Gastrocnemius medialis (tissue), 4 donors: ENCODE measurements at regions not wholly inside any gene's neighbourhood (a gene's known extent, or its start where the extent isn't known, plus 50 kb on each side); places are given as distances from the start of the nearest gene placed in this dataset.

Experiments used
- ATAC-seq, 2 donors: fragments of 150-250 bp; one replicate each; pipeline ENCODE4 v1.9.1; 2016
- DNase-seq, 2 donors: peaks; one replicate each; pipeline ENCODE4 v3.0.0-alpha.2; 2019
- H3K27ac ChIP-seq, 4 donors: fragments of 200-600 bp; sonication (generic); 1 replicate in 1 of 4; 2 replicates in 3 of 4; pipeline ENCODE4 v1.5.1; 2016 to 2018; ENCODE audit warnings: mild to moderate bottlenecking in 2 of 4, moderate library complexity in 1 of 4
- H3K27me3 ChIP-seq, 3 donors: fragments of 200-600 bp; sonication (generic) in 2 of 3; 1 replicate in 1 of 3; 2 replicates in 2 of 3; pipeline versions ENCODE4 v1.5.1 to v1.6.0; 2016 to 2019; ENCODE audit warnings: mild to moderate bottlenecking in 1 of 3, moderate library complexity in 1 of 3
- H3K36me3 ChIP-seq, 2 donors: fragments of 200-600 bp; sonication (generic) in 1 of 2; one replicate each; pipeline ENCODE4 v1.5.1; 2017 to 2018
- H3K4me1 ChIP-seq, 2 donors: fragments of 200-600 bp; sonication (generic) in 1 of 2; one replicate each; pipeline ENCODE4 v1.5.1; 2016 to 2017; ENCODE audit warnings: mild to moderate bottlenecking in 2 of 2
- H3K4me3 ChIP-seq, 4 donors: fragments of 200-600 bp; sonication (generic) in 3 of 4; 1 replicate in 1 of 4; 2 replicates in 3 of 4; pipeline ENCODE4 v1.5.1; 2016 to 2019; ENCODE audit warnings: mild to moderate bottlenecking in 2 of 4
- H3K9me3 ChIP-seq, 3 donors: fragments of 200-600 bp; sonication (generic) in 2 of 3; 1 replicate in 1 of 3; 2 replicates in 2 of 3; pipeline ENCODE4 v1.5.1; 2016 to 2019
- CTCF ChIP-seq, 5 experiments: fragments of 450-650 bp in 3 of 5; fragments of 200-600 bp in 2 of 5; sonication (generic) in 2 of 5; IDR thresholded peaks in 4 of 5; conservative IDR thresholded peaks in 1 of 5; 1 replicate in 4 of 5; 2 replicates in 1 of 5; pipeline ENCODE4 v1.5.1; 2016 to 2019; ENCODE audit warnings: antibody characterized with exemption in 5 of 5, mild to moderate bottlenecking in 3 of 5, moderate library complexity in 3 of 5
- POLR2A ChIP-seq, 2 donors: fragments of 450-650 bp; IDR thresholded peaks; one replicate each; pipeline ENCODE4 v1.6.1; 2017; ENCODE audit warnings: antibody characterized with exemption in 2 of 2, mild to moderate bottlenecking in 2 of 2, moderate library complexity in 2 of 2
- in situ Hi-C, 4 donors: fragments of 200-750 bp; cut with MboI; loops; one replicate each; pipeline versions ENCODE4 v1.15.0 to v1.8.0; 2017; ENCODE audit warnings: low sequenced_read_pairs in 4 of 4
- intact Hi-C: fragments of 100-400 bp; cut with DNase I; formaldehyde crosslinking; loops from one replicate; pipeline ENCODE4 v1.15.1; 2023; ENCODE audit warnings: low total_unique reads

GRCh38 chr17:63039342-63039741 is 73.3 kb downstream of the TANC2 start:
- ATAC-seq: no peak
- no peak overlapping the region for H3K4me3 ChIP-seq

GRCh38 chr17:63039899-63040602 is 74.0 kb downstream of the TANC2 start:
- Histone ChIP-seq H3K36me3 (no peaks in the 10 kb centered on the region), H3K9me3 (no peaks in the 10 kb centered on the region), H3K27ac (no peak overlapping the region), H3K4me3 (no peak overlapping the region), H3K27me3 (no peaks in the 10 kb centered on the region), H3K4me1 (no peaks in the 10 kb centered on the region)
- intact Hi-C loops: no loop called here
- TF ChIP-seq POLR2A (IDR thresholded peaks at IDR 0.05) (no peak), CTCF (IDR thresholded peaks at IDR 0.05 in 4 of 5, conservative IDR thresholded peaks at IDR 0.05 in 1 of 5) (no peak)
- ATAC-seq: no peak
- DNase-seq: no peak
- in situ Hi-C loops: no loop called here

More at GRCh38 chr17:63039342-63039741, 73.3 kb downstream of the TANC2 start:
- intact Hi-C loops: no loop called here
- DNase-seq: no peak
- H3K27me3 ChIP-seq: no peaks in the 10 kb centered on the region
- no peaks in the 10 kb centered on the region for H3K9me3 ChIP-seq
- in situ Hi-C loops: no loop called here
- TF ChIP-seq POLR2A (IDR thresholded peaks at IDR 0.05) (no peak), CTCF (IDR thresholded peaks at IDR 0.05 in 4 of 5, conservative IDR thresholded peaks at IDR 0.05 in 1 of 5) (no peak)
- H3K27ac ChIP-seq: no peak overlapping the region
- H3K36me3 ChIP-seq: no peaks in the 10 kb centered on the region
- no peaks in the 10 kb centered on the region for H3K4me1 ChIP-seq

GRCh38 chr17:63040816-63041215 is 74.8 kb downstream of the TANC2 start:
- Histone ChIP-seq H3K4me1 (no peaks in the 10 kb centered on the region), H3K27me3 (no peaks in the 10 kb centered on the region), H3K4me3 (no peak overlapping the region), H3K27ac (no peak overlapping the region), H3K36me3 (no peaks in the 10 kb centered on the region), H3K9me3 (no peaks in the 10 kb centered on the region)
- TF ChIP-seq POLR2A (IDR thresholded peaks at IDR 0.05): no peak
- no peak for TF ChIP-seq CTCF (IDR thresholded peaks at IDR 0.05 in 4 of 5, conservative IDR thresholded peaks at IDR 0.05 in 1 of 5)
- intact Hi-C loops (no loop called here), in situ Hi-C loops (no loop called here)
- ATAC-seq: no peak
- DNase-seq: no peak

GRCh38 chr17:63041251-63041650 is 75.2 kb downstream of the TANC2 start:
- H3K36me3 ChIP-seq: no peaks in the 10 kb centered on the region
- ATAC-seq (no peak), DNase-seq (no peak)
- intact Hi-C loops (no loop called here), in situ Hi-C loops (no loop called here)
- no peak for TF ChIP-seq CTCF (IDR thresholded peaks at IDR 0.05 in 4 of 5, conservative IDR thresholded peaks at IDR 0.05 in 1 of 5)
- TF ChIP-seq POLR2A (IDR thresholded peaks at IDR 0.05): no peak
- no peaks in the 10 kb centered on the region for H3K27me3 ChIP-seq
- H3K9me3 ChIP-seq: no peaks in the 10 kb centered on the region
- H3K4me3 ChIP-seq: no peak overlapping the region
- no peak overlapping the region for H3K27ac ChIP-seq
- no peaks in the 10 kb centered on the region for H3K4me1 ChIP-seq

- Histone ChIP-seq H3K9me3 (no peaks in the 10 kb centered on the region), H3K36me3 (no peaks in the 10 kb centered on the region), H3K4me1 (no peaks in the 10 kb centered on the region), H3K4me3 (no peak overlapping the region), H3K27me3 (no peaks in the 10 kb centered on the region), H3K27ac (no peak overlapping the region)
- DNase-seq: no peak
- TF ChIP-seq CTCF (IDR thresholded peaks at IDR 0.05 in 4 of 5, conservative IDR thresholded peaks at IDR 0.05 in 1 of 5) (no peak), POLR2A (IDR thresholded peaks at IDR 0.05) (no peak)
- no peak for ATAC-seq
- intact Hi-C loops: no loop called here
- in situ Hi-C loops: no loop called here
These were observed 75.7 kb downstream of the TANC2 start for GRCh38 chr17:63041722-63042121.
